ENCODE measurements at regions not wholly inside any gene's neighbourhood (a gene's known extent, or its start where the extent isn't known, plus 50 kb on each side); places are given as distances from the start of the nearest gene placed in this dataset.
A peak's percentile ranks its signal among the peaks of the same experiment; 100 is the strongest.
"Not testable (repeated sequence)": the region's sequence is repeated elsewhere in the genome, so short reads cannot be mapped to it uniquely, and the experiment has no call there.

- H3K4me3 Mint-ChIP-seq; H3K36me3 Mint-ChIP-seq (ENCODE audit: low read depth); intact Hi-C loops (cut with micrococcal nuclease); H3K9me3 Mint-ChIP-seq; H3K4me1 Mint-ChIP-seq (ENCODE audit: low read depth); H3K27ac Mint-ChIP-seq; H3K27me3 Mint-ChIP-seq (ENCODE audit: insufficient read depth); DNase-seq (ENCODE audit: low spot score): not testable (repeated sequence)
Observed at GRCh38 chr7:75201606-75202079, 109.3 kb downstream of the GTF2IRD2B start.

DNA sequence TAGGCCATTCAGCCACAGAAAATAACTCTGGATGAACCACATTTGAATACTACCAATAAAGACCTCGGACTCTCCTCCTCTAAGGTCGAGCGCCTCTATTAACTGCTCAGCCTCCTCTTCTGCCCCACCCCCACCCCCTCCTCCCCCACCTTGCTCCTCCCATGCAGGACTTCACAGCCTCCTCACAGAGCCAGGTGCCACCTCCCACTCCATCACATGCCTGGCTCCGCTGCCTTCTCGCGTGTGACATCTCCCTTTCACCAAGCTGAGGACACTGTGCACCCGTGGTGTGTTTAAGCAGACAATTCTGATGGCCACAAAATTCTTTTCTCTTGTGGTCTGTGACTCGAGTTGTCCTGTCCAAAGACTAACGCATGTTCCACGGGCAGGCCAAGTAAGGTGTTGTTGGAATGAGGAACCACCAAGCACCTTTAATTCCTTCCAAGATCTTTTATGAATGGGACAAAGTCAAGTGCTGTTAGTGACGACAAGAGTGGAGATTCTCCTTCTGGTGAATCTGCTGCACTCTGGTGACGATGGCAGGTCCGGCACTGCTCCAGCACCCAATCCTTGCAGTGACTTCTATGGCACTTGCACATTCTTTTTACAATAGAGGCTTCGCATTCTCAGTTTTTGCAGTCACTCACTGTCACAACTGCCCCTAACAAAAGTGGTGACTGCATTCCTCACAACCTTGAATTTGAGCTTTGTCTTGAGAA is 113.1 kb downstream of the GTF2IRD2B start:
- H3K27ac Mint-ChIP-seq; H3K4me1 Mint-ChIP-seq (ENCODE audit: low read depth); H3K36me3 Mint-ChIP-seq (ENCODE audit: low read depth); H3K9me3 Mint-ChIP-seq; H3K4me3 Mint-ChIP-seq; intact Hi-C loops (cut with micrococcal nuclease); DNase-seq (ENCODE audit: low spot score); H3K27me3 Mint-ChIP-seq (ENCODE audit: insufficient read depth): not testable (repeated sequence)

DNA sequence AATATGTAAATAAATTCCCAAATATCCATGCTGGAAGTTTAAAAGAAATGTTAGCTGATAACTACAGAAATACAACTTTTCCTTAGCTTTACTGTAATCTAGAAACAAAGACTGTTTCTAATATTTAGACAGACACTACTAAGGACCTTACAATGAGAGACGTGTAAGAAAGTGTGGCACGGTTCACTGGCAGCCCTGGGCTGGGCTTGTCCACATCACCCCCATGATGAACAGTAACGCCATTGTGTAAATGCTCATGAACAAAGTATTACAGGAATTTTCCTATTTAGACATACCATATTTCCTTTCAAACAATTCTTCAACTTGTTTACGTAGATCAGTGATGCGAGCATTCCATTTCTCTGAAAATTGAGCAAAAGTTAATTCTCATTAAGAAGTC is 123.1 kb downstream of the GTF2IRD2B start:
- DNase-seq (ENCODE audit: low spot score); H3K36me3 Mint-ChIP-seq (ENCODE audit: low read depth); H3K27ac Mint-ChIP-seq; H3K27me3 Mint-ChIP-seq (ENCODE audit: insufficient read depth); intact Hi-C loops (cut with micrococcal nuclease); H3K9me3 Mint-ChIP-seq; H3K4me1 Mint-ChIP-seq (ENCODE audit: low read depth); H3K4me3 Mint-ChIP-seq: not testable (repeated sequence)

DNA sequence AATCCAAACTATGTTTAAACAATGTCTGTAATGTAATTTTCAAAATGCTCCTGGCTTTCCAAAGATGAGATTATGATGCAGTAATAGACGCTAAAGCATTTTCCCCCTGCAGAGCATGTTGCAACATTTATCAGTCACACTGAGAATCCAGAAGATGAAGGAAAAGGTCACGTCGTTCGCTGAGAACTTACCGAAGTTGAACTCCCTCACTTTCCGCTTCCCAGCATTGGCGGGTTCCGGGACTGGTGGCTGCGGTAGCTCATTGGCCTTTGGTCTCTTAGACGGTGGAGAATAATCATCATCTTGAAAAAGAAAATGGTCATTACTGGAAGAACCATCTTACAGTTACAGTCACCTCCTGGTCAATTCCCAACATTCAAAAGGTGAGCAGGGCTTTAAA is 124.6 kb downstream of the GTF2IRD2B start:
- intact Hi-C loops (cut with micrococcal nuclease); DNase-seq (ENCODE audit: low spot score); H3K27ac Mint-ChIP-seq; H3K9me3 Mint-ChIP-seq; H3K27me3 Mint-ChIP-seq (ENCODE audit: insufficient read depth); H3K36me3 Mint-ChIP-seq (ENCODE audit: low read depth); H3K4me3 Mint-ChIP-seq; H3K4me1 Mint-ChIP-seq (ENCODE audit: low read depth): not testable (repeated sequence)

DNA sequence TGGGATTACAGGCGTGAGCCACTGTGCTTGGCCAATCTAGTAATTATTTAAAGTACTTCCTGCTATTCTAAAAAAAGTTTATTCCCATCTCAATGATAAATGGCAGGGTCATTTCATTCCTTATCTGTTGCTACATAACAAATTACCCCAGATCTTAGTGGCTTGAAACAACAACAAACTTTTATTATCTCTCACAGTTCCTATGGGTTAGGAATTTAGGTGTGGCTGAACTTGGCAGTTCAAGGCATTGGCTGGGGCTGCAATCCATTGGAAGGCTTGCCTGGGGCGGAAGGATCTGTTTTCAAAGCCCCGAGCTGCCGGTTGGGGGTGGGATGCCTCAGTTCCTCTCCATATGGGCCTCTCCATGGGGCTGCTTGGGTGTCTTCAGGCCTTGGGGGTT is 133.7 kb downstream of the GTF2IRD2B start:
- H3K9me3 Mint-ChIP-seq; H3K4me1 Mint-ChIP-seq (ENCODE audit: low read depth); H3K27ac Mint-ChIP-seq; DNase-seq (ENCODE audit: low spot score); H3K36me3 Mint-ChIP-seq (ENCODE audit: low read depth); H3K4me3 Mint-ChIP-seq; H3K27me3 Mint-ChIP-seq (ENCODE audit: insufficient read depth); intact Hi-C loops (cut with micrococcal nuclease): not testable (repeated sequence)

DNA sequence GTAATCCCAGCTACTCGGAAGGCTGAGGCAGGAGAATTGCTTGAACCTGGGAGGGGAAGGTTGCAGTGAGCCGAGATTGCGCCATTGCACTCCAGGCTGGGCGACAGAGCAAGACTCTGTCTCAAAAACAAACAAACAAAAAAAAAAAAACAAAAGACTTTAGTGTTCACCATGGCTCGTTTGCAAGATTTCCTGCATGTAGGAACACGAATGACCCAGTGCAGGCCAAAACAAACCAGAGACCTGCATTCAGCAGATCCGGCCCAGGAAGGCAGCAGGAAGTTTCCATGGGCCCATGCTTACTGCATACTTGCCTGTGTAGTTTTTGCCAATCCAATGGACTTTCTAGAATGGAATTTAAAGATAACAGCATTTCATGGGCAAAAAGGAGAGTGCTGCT is 137.2 kb downstream of the GTF2IRD2B start:
- H3K4me1 Mint-ChIP-seq (ENCODE audit: low read depth); H3K4me3 Mint-ChIP-seq; intact Hi-C loops (cut with micrococcal nuclease); H3K36me3 Mint-ChIP-seq (ENCODE audit: low read depth); DNase-seq (ENCODE audit: low spot score); H3K27ac Mint-ChIP-seq; H3K27me3 Mint-ChIP-seq (ENCODE audit: insufficient read depth); H3K9me3 Mint-ChIP-seq: not testable (repeated sequence)

DNA sequence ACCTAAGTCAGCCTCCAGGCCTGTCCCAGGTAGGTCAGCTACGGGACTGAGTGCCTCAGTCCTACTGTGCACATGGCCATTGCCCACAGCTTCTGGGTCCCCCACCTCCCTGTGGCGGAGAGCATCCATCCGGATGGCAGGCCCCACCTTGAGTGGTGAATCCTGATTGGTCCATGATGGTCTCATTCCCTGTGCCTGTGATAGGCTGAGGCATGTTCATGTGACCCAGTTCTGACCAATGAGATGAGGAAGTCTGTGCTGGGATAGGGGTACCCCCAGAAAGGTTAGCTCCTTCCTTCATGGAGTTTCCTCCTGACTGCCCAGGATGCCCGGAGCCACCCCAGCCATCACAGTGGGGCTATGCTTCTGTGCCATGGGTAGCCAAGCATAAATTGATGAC is 138.2 kb downstream of the GTF2IRD2B start:
- DNase-seq (ENCODE audit: low spot score); H3K4me3 Mint-ChIP-seq; H3K27me3 Mint-ChIP-seq (ENCODE audit: insufficient read depth); H3K4me1 Mint-ChIP-seq (ENCODE audit: low read depth); intact Hi-C loops (cut with micrococcal nuclease); H3K9me3 Mint-ChIP-seq; H3K27ac Mint-ChIP-seq; H3K36me3 Mint-ChIP-seq (ENCODE audit: low read depth): not testable (repeated sequence)

DNA sequence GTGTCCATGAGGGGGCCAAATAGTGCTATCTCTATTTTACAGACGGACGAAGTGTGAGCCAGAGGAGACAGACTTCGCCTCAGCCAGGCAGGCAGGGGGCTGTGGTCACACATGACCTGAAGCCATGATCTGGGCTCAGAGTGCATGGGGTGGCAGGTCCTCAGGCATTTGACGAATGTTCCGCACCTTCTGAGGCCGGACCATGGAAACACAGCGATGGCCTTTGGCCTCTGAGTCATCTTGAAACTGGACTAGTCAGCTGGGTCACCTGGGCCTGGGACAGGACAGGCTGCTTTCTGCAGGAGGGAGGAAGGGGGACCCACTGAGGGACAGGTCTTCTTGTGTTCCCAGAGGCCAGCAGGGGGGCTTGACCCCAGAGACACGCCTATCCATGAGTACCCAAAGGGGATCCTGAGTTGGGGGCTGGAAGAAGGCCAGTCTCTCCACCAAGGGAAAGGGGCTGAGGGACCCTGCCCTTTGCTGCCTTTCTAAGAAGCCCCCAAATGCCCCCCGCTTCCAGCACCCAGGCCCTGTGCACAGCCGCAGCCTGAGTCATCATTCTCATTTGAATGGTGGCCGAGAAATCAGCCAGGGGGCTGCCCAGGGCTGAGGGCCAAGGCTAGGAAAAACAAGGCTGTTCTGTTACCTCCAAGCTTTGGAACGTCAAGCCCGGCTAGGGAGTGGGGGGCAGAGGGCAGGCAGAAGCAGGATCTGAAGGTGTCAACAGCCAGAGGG is 142.9 kb downstream of the GTF2IRD2B start:
- H3K27me3 Mint-ChIP-seq (ENCODE audit: insufficient read depth); intact Hi-C loops (cut with micrococcal nuclease); H3K27ac Mint-ChIP-seq; DNase-seq (ENCODE audit: low spot score); H3K36me3 Mint-ChIP-seq (ENCODE audit: low read depth); H3K4me3 Mint-ChIP-seq; H3K9me3 Mint-ChIP-seq; H3K4me1 Mint-ChIP-seq (ENCODE audit: low read depth): not testable (repeated sequence)

DNA sequence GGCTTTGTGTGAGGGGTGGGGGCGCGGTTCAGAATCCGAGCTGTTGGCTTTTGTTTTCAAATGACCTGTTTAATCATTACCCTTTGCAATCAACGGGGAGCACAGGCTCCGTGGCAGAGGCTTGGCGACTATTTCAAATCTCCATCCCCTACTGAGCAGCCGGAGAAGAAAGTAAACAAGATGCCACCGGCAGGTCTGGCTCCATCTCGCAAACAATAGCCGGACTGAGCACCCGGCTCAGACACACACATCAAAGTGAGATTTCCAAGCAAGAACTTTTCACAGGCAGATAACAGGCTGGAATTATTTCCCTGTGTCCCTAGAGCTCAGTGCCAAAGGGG is 143.4 kb downstream of the GTF2IRD2B start:
- intact Hi-C loops (cut with micrococcal nuclease); H3K27ac Mint-ChIP-seq; H3K27me3 Mint-ChIP-seq (ENCODE audit: insufficient read depth); DNase-seq (ENCODE audit: low spot score); H3K9me3 Mint-ChIP-seq; H3K4me1 Mint-ChIP-seq (ENCODE audit: low read depth); H3K4me3 Mint-ChIP-seq; H3K36me3 Mint-ChIP-seq (ENCODE audit: low read depth): not testable (repeated sequence)

DNA sequence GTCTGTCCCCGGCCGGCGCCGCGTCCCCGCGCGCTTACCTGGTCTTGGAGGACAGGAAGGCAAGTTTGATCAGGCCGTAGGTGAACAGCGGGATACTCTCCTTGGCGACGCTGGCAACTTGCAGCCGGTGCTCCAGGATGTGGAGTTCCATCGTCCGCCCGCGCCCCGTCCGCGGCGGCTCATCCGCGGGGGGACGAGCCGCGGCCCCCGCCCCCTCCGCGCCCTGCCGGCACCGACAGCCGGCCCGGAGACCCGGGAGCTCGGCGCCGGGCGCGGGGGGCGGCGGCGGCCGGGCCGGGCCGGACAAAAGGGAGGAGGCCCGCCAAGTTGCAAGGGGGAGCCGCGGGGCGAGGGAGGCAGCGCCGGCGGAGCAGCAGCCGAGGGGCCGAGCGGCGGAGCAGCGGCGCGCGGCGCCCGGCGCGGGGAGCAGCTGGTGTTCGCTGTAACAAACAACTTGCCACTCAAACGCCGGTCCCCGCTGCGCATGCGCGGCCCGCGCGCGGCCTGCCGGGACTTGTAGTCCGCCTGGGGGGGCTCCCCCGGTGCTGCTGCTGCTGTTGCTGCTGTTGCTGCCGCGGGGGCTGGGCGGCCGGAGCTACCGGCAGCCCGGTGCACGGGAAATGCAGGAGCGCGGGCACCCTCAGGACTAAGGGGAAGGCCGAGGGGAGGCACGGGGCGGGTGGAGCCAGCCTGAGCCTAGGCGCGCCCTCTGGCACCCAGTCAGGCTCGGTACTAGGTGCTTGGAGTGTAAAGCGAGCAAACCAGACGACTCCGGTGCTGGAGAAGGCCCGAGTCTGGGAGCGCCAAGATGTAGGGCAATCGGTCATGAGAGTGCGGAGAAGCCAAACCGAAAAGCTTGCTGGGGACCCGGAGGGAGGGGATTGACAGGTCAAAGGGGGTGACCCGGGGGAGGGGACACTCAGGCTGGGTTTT is 145.1 kb downstream of the GTF2IRD2B start:
- H3K9me3 Mint-ChIP-seq; H3K27me3 Mint-ChIP-seq (ENCODE audit: insufficient read depth); H3K4me1 Mint-ChIP-seq (ENCODE audit: low read depth); H3K36me3 Mint-ChIP-seq (ENCODE audit: low read depth); intact Hi-C loops (cut with micrococcal nuclease); H3K27ac Mint-ChIP-seq: not testable (repeated sequence)
- H3K4me3 Mint-ChIP-seq, result peak overlapping the region; percentile 60
- DNase-seq (ENCODE audit: low spot score), result peak; percentile 69

GRCh38 chr7:75238309-75238708 is 145.9 kb downstream of the GTF2IRD2B start:
- not testable (repeated sequence) for H3K27ac Mint-ChIP-seq

GRCh38 chr7:75243638-75244037 is 151.2 kb downstream of the GTF2IRD2B start:
- intact Hi-C loops (cut with micrococcal nuclease); H3K9me3 Mint-ChIP-seq; H3K27ac Mint-ChIP-seq; H3K4me1 Mint-ChIP-seq (ENCODE audit: low read depth); H3K27me3 Mint-ChIP-seq (ENCODE audit: insufficient read depth); DNase-seq (ENCODE audit: low spot score); H3K4me3 Mint-ChIP-seq; H3K36me3 Mint-ChIP-seq (ENCODE audit: low read depth): not testable (repeated sequence)

More at GRCh38 chr7:75238309-75238708, 145.9 kb downstream of the GTF2IRD2B start:
- H3K36me3 Mint-ChIP-seq (ENCODE audit: low read depth); H3K4me3 Mint-ChIP-seq; H3K27me3 Mint-ChIP-seq (ENCODE audit: insufficient read depth); H3K9me3 Mint-ChIP-seq; H3K4me1 Mint-ChIP-seq (ENCODE audit: low read depth); intact Hi-C loops (cut with micrococcal nuclease); DNase-seq (ENCODE audit: low spot score): not testable (repeated sequence)

GRCh38 chr7:75248216-75248615 is 147.2 kb upstream of the TRIM73 start:
- H3K4me3 Mint-ChIP-seq; intact Hi-C loops (cut with micrococcal nuclease); DNase-seq (ENCODE audit: low spot score); H3K27ac Mint-ChIP-seq; H3K36me3 Mint-ChIP-seq (ENCODE audit: low read depth); H3K27me3 Mint-ChIP-seq (ENCODE audit: insufficient read depth); H3K4me1 Mint-ChIP-seq (ENCODE audit: low read depth); H3K9me3 Mint-ChIP-seq: not testable (repeated sequence)

Data from activated T-helper 1 cell treated with anti-CD3 and anti-CD28 coated beads, Interleukin-12 subunit alpha, Interleukin-12 subunit beta, Interleukin-2, Interleukin-4 antibody, amounts not matched to agents 30 ng/mL and 10 ng/mL and 1 ng/mL, durations not matched to agents 14 hours and 24 hours and 36 hours (primary cell).